Caco-2 (cell line): ENCODE measurements at regions not wholly inside any gene's neighbourhood (a gene's known extent, or its start where the extent isn't known, plus 50 kb on each side); places are given as distances from the start of the nearest gene placed in this dataset.

ENCODE experiments used
- BruUV-seq: library from RNA; stranded (reverse); fragments of 400-500 nt; replicated peaks from 2 replicates; lab custom pipeline; 2021; lab: Mats Ljungman, UMichigan
- CTCF ChIA-PET: fragments of 300-600 bp; sonication (Branson Sonifier 250); formaldehyde crosslinking; loops from one replicate; lab custom pipeline; 2022; ENCODE audit warnings: antibody characterized with exemption; lab: Charles Lee
- POLR2A ChIA-PET: fragments of 300-600 bp; sonication (Branson Sonifier 250); formaldehyde crosslinking; loops from one replicate; lab custom pipeline; 2022; ENCODE audit warnings: antibody characterized with exemption; lab: Charles Lee
- DNase-seq, 2 experiments: peaks; one replicate each; pipeline versions ENCODE4 v3.0.0 to v3.0.0-alpha.2; 2020 to 2022
- H3K27me3 ChIP-seq: replicated peaks from 2 replicates; pipeline ENCODE4 v1.6.0; 2011; ENCODE audit warnings: low read length; ENCODE audit not compliant: control insufficient read depth, insufficient read depth
- H3K36me3 ChIP-seq: 2 replicates; pipeline ENCODE4 v1.5.1; 2011; ENCODE audit warnings: low read length; ENCODE audit not compliant: control insufficient read depth, insufficient read depth
- H3K4me1 ChIP-seq: fragments of 250-450 bp; sonication (Bioruptor Pico); 2 replicates; pipeline ENCODE4 v1.5.1; 2020; ENCODE audit warnings: mild to moderate bottlenecking
- H3K4me3 ChIP-seq: 2 replicates; pipeline ENCODE4 v1.5.1; 2011; ENCODE audit warnings: low read depth, mild to moderate bottlenecking, control low read depth, low read length
- H3K9me3 ChIP-seq: fragments of 250-450 bp; sonication (Bioruptor Pico); 2 replicates; pipeline ENCODE4 v1.5.1; 2020; ENCODE audit warnings: mild to moderate bottlenecking, moderate library complexity
- H3K27ac Mint-ChIP-seq: one replicate; pipeline ENCODE4 v1.8.0; 2022; ENCODE audit warnings: mixed read lengths; ENCODE audit not compliant: unreplicated experiment
- H3K27me3 Mint-ChIP-seq: one replicate; pipeline ENCODE4 v1.8.0; 2022; ENCODE audit warnings: mixed read lengths; ENCODE audit not compliant: insufficient read depth, unreplicated experiment
- H3K36me3 Mint-ChIP-seq: one replicate; pipeline ENCODE4 v1.8.0; 2022; ENCODE audit warnings: mild to moderate bottlenecking, mixed read lengths; ENCODE audit not compliant: insufficient read depth, unreplicated experiment
- H3K4me1 Mint-ChIP-seq: one replicate; pipeline ENCODE4 v1.8.0; 2022; ENCODE audit warnings: low read depth, mixed read lengths; ENCODE audit not compliant: unreplicated experiment
- H3K4me3 Mint-ChIP-seq: one replicate; pipeline ENCODE4 v1.8.0; 2022; ENCODE audit warnings: mild to moderate bottlenecking, moderate library complexity, mixed read lengths; ENCODE audit not compliant: unreplicated experiment
- H3K9me3 Mint-ChIP-seq: one replicate; pipeline ENCODE4 v1.8.0; 2022; ENCODE audit warnings: mixed read lengths; ENCODE audit not compliant: unreplicated experiment
- CTCF ChIP-seq, 2 experiments: fragments of 200-600 bp in 1 of 2; IDR thresholded peaks; 1 replicate in 1 of 2; 2 replicates in 1 of 2; pipeline versions ENCODE4 v1.5.1 to v1.8.0; 2011 to 2022; ENCODE audit warnings: antibody characterized with exemption in 1 of 2, control low read depth in 1 of 2, inconsistent platforms in 1 of 2, low read depth in 1 of 2, low read length in 1 of 2, mild to moderate bottlenecking in 1 of 2, moderate library complexity in 1 of 2; ENCODE audit not compliant: insufficient read depth in 1 of 2, severe bottlenecking in 1 of 2, unreplicated experiment in 1 of 2
- intact Hi-C: fragments of 100-400 bp; cut with micrococcal nuclease; formaldehyde crosslinking; loops from one replicate; pipeline ENCODE4 v1.10.0; 2022; ENCODE audit not compliant: unreplicated experiment

GRCh38 chr10:86591436-86591835, 62.9 kb upstream of the OPN4 start:
- CTCF ChIA-PET, result no interaction called here
- TF ChIP-seq CTCF (IDR thresholded peaks at IDR 0.05; ENCODE audit: insufficient read depth in 1 of 2, low read depth in 1 of 2, low read length in 1 of 2, severe bottlenecking in 1 of 2, unreplicated experiment in 1 of 2), result no peak
- no peaks in the 10 kb centered on the region for H3K27me3 Mint-ChIP-seq
- no peak overlapping the region for H3K4me3 Mint-ChIP-seq
- Histone ChIP-seq H3K9me3 (no peaks in the 10 kb centered on the region), H3K4me3 (no peak overlapping the region), H3K36me3 (no peaks in the 10 kb centered on the region), H3K4me1 (peaks cover 9% of the 10 kb centered on the region; the same call in 1 of the 2 replicates), H3K27me3 (no peaks in the 10 kb centered on the region)
- POLR2A ChIA-PET, result no interaction called here
- no peak overlapping the region for H3K27ac Mint-ChIP-seq
- H3K4me1 Mint-ChIP-seq, result peaks cover 7% of the 10 kb centered on the region
- H3K9me3 Mint-ChIP-seq, result peaks cover 11% of the 10 kb centered on the region
- no TSS peak for BruUV-seq
- H3K36me3 Mint-ChIP-seq, result peaks cover 6% of the 10 kb centered on the region
- intact Hi-C loops, result no loop called here
- no peak for DNase-seq

- Mint-ChIP-seq H3K4me1 (peaks cover 7% of the 10 kb centered on the region), H3K4me3 (no peak overlapping the region), H3K27me3 (no peaks in the 10 kb centered on the region), H3K36me3 (peaks cover 6% of the 10 kb centered on the region), H3K27ac (no peak overlapping the region), H3K9me3 (peaks cover 11% of the 10 kb centered on the region)
- Histone ChIP-seq H3K9me3 (no peaks in the 10 kb centered on the region), H3K4me1 (peaks cover 9% of the 10 kb centered on the region; the same call in 1 of the 2 replicates), H3K4me3 (no peak overlapping the region), H3K27me3 (no peaks in the 10 kb centered on the region), H3K36me3 (no peaks in the 10 kb centered on the region)
- ChIA-PET POLR2A (no interaction called here), CTCF (interaction anchor here (0.9 kb wide), 1 partner anchor 92 kb away, joined by 8 read pairs; no protein-coding TSS in a partner anchor)
- no TSS peak for BruUV-seq
- intact Hi-C loops, result loop anchor here (1.0 kb wide), 3 partner anchors 52 to 96 kb away; no protein-coding TSS in a partner anchor
- peak; percentile 58 to 81 for TF ChIP-seq CTCF (IDR thresholded peaks at IDR 0.05; ENCODE audit: insufficient read depth in 1 of 2, low read depth in 1 of 2, low read length in 1 of 2, severe bottlenecking in 1 of 2, unreplicated experiment in 1 of 2)
- DNase-seq, result peak; percentile 65 to 68
Measured at GRCh38 chr10:86592413-86592812, 61.9 kb upstream of the OPN4 start.

GRCh38 chr10:86594535-86594934, 59.8 kb upstream of the OPN4 start:
- TF ChIP-seq CTCF (IDR thresholded peaks at IDR 0.05; ENCODE audit: insufficient read depth in 1 of 2, low read depth in 1 of 2, low read length in 1 of 2, severe bottlenecking in 1 of 2, unreplicated experiment in 1 of 2), result no peak
- no TSS peak for BruUV-seq
- ChIA-PET CTCF (no interaction called here), POLR2A (no interaction called here)
- Histone ChIP-seq H3K36me3 (no peaks in the 10 kb centered on the region), H3K4me1 (peaks cover 9% of the 10 kb centered on the region; the same call in 1 of the 2 replicates), H3K4me3 (no peak overlapping the region), H3K9me3 (no peaks in the 10 kb centered on the region), H3K27me3 (no peaks in the 10 kb centered on the region)
- intact Hi-C loops, result no loop called here
- peaks cover 11% of the 10 kb centered on the region for H3K9me3 Mint-ChIP-seq
- peaks cover 7% of the 10 kb centered on the region for H3K4me1 Mint-ChIP-seq
- no peak overlapping the region for H3K4me3 Mint-ChIP-seq
- DNase-seq, result no peak
- H3K27me3 Mint-ChIP-seq, result no peaks in the 10 kb centered on the region
- peaks cover 6% of the 10 kb centered on the region for H3K36me3 Mint-ChIP-seq
- H3K27ac Mint-ChIP-seq, result no peak overlapping the region
